Stromal cell of bone marrow (primary cell): ENCODE measurements at regions not wholly inside any gene's neighbourhood (a gene's known extent, or its start where the extent isn't known, plus 50 kb on each side); places are given as distances from the start of the nearest gene placed in this dataset.

Experiments
- DNase-seq: peaks from one replicate; pipeline ENCODE4 v3.0.0-alpha.2; 2012; ENCODE audit warnings: low read depth

GRCh38 chr18:8969639-8970390 is 132.7 kb upstream of the NDUFV2 start:
- no peak for DNase-seq

DNA sequence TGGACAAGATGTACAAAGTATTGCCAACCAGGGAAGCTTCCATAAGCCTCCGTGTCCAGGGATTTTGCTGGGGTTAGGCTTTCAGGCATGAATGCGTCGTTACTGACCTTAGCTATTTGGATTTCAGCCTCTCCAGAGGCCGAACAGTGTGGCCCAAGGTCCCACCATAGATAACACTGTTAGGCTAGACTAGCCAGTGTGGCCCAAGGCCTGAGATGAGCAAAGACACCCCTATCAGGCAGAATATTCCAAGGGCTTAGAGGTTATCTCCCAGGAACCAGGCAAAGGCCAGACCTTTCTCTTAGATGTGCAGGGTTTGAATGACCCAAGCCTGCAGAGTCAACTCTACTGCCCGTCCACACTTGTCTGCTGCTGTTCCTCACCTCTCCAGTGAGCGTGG is 131.7 kb upstream of the NDUFV2 start:
- no peak for DNase-seq

GRCh38 chr18:8972116-8972515 is 130.4 kb upstream of the NDUFV2 start:
- no peak for DNase-seq

GRCh38 chr18:8974279-8974678 is 128.2 kb upstream of the NDUFV2 start:
- no peak for DNase-seq

DNA sequence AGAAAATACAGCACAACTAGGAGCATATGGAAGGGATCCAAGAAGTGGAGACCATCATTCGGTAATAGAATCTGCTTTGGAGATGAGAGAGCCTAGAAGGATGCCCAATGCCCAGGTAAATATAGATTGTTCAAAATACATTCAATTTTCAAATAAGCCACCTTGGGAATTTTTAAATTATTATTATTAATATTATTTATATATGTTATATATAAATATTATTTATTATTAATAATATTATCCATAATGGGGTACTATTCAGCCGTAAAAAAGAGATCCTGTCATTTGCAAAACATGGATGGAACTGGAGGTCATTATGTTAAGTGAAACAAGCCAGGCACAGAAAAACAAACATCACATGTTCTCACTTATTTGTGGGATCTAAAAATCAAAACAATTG is 127.8 kb upstream of the NDUFV2 start:
- DNase-seq = no peak

- DNase-seq = no peak
Measured at GRCh38 chr18:8975624-8976023, 126.9 kb upstream of the NDUFV2 start.

DNA sequence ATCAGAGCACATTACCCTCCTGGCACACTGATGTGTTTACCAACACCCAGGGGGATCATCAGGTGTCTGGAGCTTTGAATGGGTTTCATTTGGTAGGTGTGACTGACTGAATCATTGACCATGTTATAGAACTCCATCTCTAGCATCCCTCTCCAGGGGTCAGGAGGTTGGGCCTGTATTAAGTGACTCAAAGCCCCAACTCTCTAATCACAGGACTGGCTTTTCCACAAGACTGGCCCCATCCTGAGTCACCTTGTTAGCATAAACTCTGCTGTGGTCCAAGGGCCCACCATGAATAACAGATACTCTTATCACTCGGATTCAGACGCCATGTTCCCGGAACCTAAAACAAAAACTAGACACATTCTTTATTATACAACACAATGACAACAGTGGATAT is 125.9 kb upstream of the NDUFV2 start:
- DNase-seq = no peak

GRCh38 chr18:8977166-8977565 is 125.3 kb upstream of the NDUFV2 start:
- DNase-seq = no peak

DNA sequence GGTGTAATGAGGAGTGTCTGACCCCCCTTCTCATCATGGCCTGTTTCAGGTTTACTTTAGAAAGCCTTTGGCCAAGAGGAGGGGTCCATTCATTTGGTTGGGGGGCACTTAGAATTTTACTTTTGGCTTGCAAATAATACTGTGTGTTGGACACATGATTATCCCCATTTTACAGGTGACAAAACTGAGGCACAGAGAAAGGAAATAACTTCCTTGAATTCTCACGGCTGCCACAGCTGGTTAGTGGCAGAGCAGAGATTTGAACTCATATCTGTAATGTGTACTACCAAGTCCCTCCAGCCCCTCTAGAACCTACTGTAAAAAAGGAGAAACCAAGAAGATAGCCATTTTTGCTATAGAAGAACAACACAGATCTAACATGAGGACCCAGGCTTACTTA is 124.8 kb upstream of the NDUFV2 start:
- DNase-seq = no peak

- no peak for DNase-seq
Measured at GRCh38 chr18:8978394-8978793, 124.1 kb upstream of the NDUFV2 start.

DNA sequence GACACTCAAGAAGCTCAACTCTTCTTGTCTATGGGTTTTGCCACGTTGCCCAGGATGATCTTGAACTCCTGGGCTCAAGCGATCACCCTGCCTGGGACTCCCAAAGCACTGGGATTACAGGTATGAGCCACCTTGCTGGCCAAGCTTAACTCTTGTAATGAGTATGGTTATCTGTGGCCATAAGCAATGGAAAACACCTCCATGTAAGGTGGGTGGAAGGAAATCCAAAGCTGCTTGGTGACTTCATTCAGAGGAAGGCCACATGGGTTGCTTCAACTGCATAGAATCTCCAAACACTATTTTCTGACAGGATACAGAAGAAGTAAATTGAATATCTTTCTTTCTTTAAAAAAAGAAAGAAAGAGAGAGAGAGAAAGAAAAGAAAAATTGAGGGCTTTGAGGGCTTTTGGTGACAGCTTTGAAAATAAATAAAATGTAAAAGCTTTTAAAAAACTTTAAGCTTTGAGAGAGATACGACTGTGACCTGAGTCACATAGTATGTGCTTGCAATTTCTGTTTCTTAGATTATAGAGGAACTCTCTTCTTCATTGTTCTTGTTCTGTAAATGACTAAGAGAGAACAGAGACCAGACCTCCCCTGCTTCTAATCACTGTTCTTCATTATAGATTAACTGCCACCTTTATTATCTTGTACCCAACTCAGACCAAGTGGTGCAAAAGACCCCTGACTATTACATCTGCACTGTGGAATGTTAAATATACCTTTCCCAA is 123.1 kb upstream of the NDUFV2 start:
- DNase-seq = no peak

- DNase-seq = no peak
Measured at GRCh38 chr18:8980496-8980895, 122.0 kb upstream of the NDUFV2 start.

GRCh38 chr18:8980918-8981317 is 121.6 kb upstream of the NDUFV2 start:
- no peak for DNase-seq

DNA sequence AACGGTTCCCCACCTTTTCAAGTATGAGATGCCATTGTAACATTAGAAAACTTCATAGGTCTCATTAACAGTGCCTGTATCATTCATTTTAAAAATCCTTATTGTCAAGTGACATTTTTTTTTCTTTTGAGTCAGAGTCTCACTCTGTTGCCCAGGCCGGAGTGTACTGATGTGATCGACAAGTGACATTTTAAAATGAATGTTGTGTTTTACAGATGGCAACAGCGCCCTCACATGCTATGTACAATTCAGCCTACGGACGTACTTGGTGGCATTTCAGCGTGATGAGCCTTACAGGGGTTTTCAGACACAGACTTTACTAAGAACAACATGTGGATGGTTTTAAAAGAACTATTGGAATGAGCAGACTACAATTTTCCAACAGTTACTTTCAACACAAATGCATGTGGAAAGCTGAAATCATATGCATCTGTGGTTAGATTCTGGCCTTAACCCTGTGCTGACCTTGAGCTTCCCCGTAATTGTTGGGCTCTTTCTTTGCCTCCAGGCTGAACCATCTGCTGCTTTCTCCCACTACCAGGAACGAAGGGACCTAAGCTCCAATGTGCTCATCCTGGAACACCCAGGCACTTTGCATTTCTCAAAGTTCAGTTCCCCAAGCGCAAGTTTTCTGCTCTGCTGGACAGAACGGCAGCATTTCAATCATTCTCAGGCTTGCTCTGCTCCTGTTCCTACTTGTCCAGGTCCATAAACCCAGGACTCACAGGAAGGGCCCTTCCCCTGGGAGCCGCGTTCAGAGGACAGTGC is 119.9 kb upstream of the NDUFV2 start:
- DNase-seq = peak; percentile 73

- DNase-seq = no peak
Measured at GRCh38 chr18:8983195-8983594, 119.3 kb upstream of the NDUFV2 start.

GRCh38 chr18:8984131-8984721 is 118.3 kb upstream of the NDUFV2 start:
- DNase-seq = no peak

DNA sequence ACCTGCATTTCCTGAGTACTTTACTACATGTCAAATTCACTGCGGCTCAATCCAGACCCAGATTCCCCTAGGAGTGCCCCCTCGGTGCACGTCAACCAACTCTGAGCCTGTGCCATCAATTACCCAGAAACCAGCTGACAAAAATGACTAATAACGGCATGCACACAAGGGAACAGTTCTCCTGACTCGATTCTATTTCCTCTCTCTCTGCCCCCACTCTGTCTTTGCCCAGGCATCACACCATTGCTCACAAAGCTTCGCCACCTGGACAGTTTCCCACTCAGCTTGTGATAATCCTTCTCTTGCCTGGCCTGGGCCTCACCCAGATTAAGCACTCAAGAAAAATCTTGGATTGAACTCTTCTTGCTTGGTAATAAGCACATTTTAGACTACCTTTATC is 115.3 kb upstream of the NDUFV2 start:
- DNase-seq = peak; percentile 87

DNA sequence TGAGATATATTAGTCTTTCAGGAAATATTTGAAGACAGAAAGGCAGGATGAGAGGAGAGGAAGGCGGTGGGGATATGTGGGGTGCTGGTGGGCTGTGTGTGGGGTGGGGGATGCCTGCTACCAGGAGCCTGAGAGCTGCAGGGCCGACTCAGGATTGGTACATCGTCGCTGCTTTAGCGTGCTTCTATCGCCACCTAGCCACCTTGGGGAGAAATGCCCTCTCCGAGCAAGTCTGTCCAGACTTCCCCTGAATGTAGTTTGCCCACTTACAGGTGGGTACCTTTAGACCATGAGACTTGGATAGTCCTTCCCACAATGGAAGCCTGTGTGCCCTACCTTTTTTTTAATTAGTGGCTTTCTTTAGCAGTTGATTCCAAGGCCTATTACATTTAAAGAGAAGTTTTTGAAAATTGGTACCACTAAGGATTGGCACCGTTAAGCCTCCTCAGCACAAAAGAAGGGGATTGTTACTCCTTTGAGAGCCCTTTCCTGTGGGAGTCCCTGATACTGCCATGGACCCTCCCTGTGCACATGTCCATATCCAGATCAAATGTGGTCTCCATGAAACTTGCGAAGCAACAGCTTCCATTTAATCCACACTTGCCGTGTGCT is 114.1 kb upstream of the NDUFV2 start:
- DNase-seq = peak; percentile 36

- no peak for DNase-seq
Measured at GRCh38 chr18:8989017-8989416, 113.5 kb upstream of the NDUFV2 start.

- no peak for DNase-seq
Measured at GRCh38 chr18:8989855-8990254, 112.6 kb upstream of the NDUFV2 start.

DNA sequence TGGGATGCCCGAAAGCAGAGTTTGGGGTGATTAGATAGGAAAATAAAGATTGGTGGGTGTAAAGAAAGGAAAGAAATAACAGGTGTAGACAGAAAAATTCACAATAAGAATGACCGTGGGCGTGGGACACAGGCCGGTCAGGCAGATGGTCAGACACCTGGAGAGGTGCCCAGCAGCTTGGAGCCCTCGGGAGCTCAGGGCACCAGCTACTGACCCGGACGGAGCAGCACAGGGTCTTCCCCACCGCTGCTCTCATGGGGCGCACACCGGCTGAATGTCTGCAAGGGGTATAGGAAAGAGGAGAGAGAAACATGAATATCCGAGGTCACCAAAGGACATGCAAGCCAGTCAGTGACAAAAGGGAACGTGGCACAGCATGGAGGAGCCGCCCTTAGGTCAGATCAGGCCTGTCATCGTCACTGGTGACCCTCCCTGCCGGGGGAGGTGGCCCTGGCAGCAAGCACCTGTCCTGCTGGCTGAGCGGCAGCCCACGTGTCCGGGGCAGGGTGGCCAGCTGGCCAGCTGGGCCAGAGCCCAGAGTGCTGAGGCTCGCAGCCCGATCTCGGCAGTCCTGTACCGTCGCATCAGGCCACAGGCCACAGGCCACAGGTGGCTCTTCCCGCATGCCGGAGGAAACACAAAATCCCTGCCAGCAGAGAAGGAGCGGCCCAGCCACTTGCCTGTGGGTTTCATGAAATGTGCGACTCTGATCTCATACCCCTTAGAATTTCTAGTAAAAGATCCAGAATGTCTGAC is 112.0 kb upstream of the NDUFV2 start:
- no peak for DNase-seq
